H9 (cell line): ENCODE measurements at regions not wholly inside any gene's neighbourhood (a gene's known extent, or its start where the extent isn't known, plus 50 kb on each side); places are given as distances from the start of the nearest gene placed in this dataset.

Experiments
- DNase-seq: peaks from one replicate; pipeline ENCODE4 v3.0.0-alpha.2; 2017
- H2AFZ ChIP-seq: one replicate; pipeline ENCODE4 v1.6.1; 2013; ENCODE audit warnings: mild to moderate bottlenecking, low read length, control low read depth, moderate library complexity
- H2AK5ac ChIP-seq: 2 replicates; pipeline ENCODE4 v1.6.1; 2013; ENCODE audit warnings: low read length, control low read depth, mixed read lengths; ENCODE audit not compliant: insufficient read length
- H2BK120ac ChIP-seq: one replicate; pipeline ENCODE4 v1.6.1; 2013; ENCODE audit warnings: low read depth, mild to moderate bottlenecking, low read length, control low read depth, inconsistent platforms; ENCODE audit not compliant: poor library complexity, severe bottlenecking
- H2BK12ac ChIP-seq: 2 replicates; pipeline ENCODE4 v1.6.1; 2013; ENCODE audit warnings: low read length, control low read depth, mixed read lengths, low read depth; ENCODE audit not compliant: insufficient read length
- H2BK15ac ChIP-seq: 2 replicates; pipeline ENCODE4 v1.6.1; 2013; ENCODE audit warnings: low read depth, low read length, control low read depth
- H2BK20ac ChIP-seq: one replicate; pipeline ENCODE4 v1.6.1; 2013; ENCODE audit warnings: low read depth, mild to moderate bottlenecking, low read length, control low read depth, inconsistent platforms; ENCODE audit not compliant: poor library complexity, severe bottlenecking
- H2BK5ac ChIP-seq: 2 replicates; pipeline ENCODE4 v1.6.1; 2013; ENCODE audit warnings: low read length, control low read depth, mixed read lengths; ENCODE audit not compliant: insufficient read length
- H3K14ac ChIP-seq: 2 replicates; pipeline ENCODE4 v1.6.1; 2013; ENCODE audit warnings: low read length, control low read depth; ENCODE audit not compliant: insufficient read depth
- H3K18ac ChIP-seq: 2 replicates; pipeline ENCODE4 v1.6.1; 2013; ENCODE audit warnings: low read depth, mild to moderate bottlenecking, mixed read lengths, low read length, control low read depth; ENCODE audit not compliant: insufficient read length
- H3K23ac ChIP-seq: 2 replicates; pipeline ENCODE4 v1.6.1; 2013; ENCODE audit warnings: low read length, control low read depth, mixed read lengths, low read depth; ENCODE audit not compliant: insufficient read length
- H3K23me2 ChIP-seq: 2 replicates; pipeline ENCODE4 v1.6.1; 2013; ENCODE audit warnings: low read depth, mild to moderate bottlenecking, mixed read lengths, low read length, control low read depth; ENCODE audit not compliant: insufficient read length, poor library complexity, severe bottlenecking
- H3K27ac ChIP-seq: 2 replicates; pipeline ENCODE4 v1.5.1; 2013; ENCODE audit warnings: low read length, control low read depth, mixed read lengths, low read depth; ENCODE audit not compliant: insufficient read length
- H3K27me3 ChIP-seq: 2 replicates; pipeline ENCODE4 v1.6.1; 2013; ENCODE audit warnings: low read length, control low read depth, inconsistent platforms; ENCODE audit not compliant: insufficient read depth
- H3K4ac ChIP-seq: 2 replicates; pipeline ENCODE4 v1.6.1; 2013; ENCODE audit warnings: low read depth, mild to moderate bottlenecking, control low read depth, inconsistent platforms, low read length, moderate library complexity
- H3K4me1 ChIP-seq: 2 replicates; pipeline ENCODE4 v1.6.1; 2013; ENCODE audit warnings: low read length, control low read depth, inconsistent platforms; ENCODE audit not compliant: insufficient read depth
- H3K4me2 ChIP-seq: 2 replicates; pipeline ENCODE4 v1.6.1; 2013; ENCODE audit warnings: low read length, control low read depth, mixed read lengths; ENCODE audit not compliant: insufficient read length, insufficient read depth
- H3K56ac ChIP-seq: 2 replicates; pipeline ENCODE4 v1.6.1; 2013; ENCODE audit warnings: low read depth, mild to moderate bottlenecking, mixed read lengths, low read length, control low read depth; ENCODE audit not compliant: insufficient read length
- H3K79me1 ChIP-seq: 2 replicates; pipeline ENCODE4 v1.6.1; 2013; ENCODE audit warnings: low read depth, mild to moderate bottlenecking, moderate library complexity, low read length, control low read depth, inconsistent platforms; ENCODE audit not compliant: insufficient read depth, poor library complexity, severe bottlenecking
- H3K79me2 ChIP-seq: 2 replicates; pipeline ENCODE4 v1.6.1; 2013; ENCODE audit warnings: low read length, control low read depth, inconsistent platforms; ENCODE audit not compliant: insufficient read depth
- H3K9ac ChIP-seq: 2 replicates; pipeline ENCODE4 v1.6.1; 2013; ENCODE audit warnings: low read length, control low read depth, mixed read lengths; ENCODE audit not compliant: insufficient read length; ENCODE audit errors: extremely low read depth
- H3K9me3 ChIP-seq: one replicate; pipeline ENCODE4 v1.6.1; 2013; ENCODE audit warnings: low read depth, low read length, inconsistent platforms; ENCODE audit not compliant: control insufficient read depth
- H3T11ph ChIP-seq: one replicate; pipeline ENCODE4 v1.6.1; 2013; ENCODE audit warnings: mild to moderate bottlenecking, low read length, control low read depth, inconsistent platforms
- H4K20me1 ChIP-seq: one replicate; pipeline ENCODE4 v1.6.1; 2013; ENCODE audit not compliant: control insufficient read depth, insufficient read length, insufficient read depth
- H4K5ac ChIP-seq: 2 replicates; pipeline ENCODE4 v1.6.1; 2013; ENCODE audit warnings: low read depth, mild to moderate bottlenecking, mixed read lengths, low read length, control low read depth; ENCODE audit not compliant: insufficient read length
- H4K8ac ChIP-seq: replicated peaks from 2 replicates; pipeline ENCODE4 v1.6.1; 2013; ENCODE audit warnings: low read length, control low read depth, mixed read lengths, low read depth; ENCODE audit not compliant: insufficient read length
- H4K91ac ChIP-seq: 2 replicates; pipeline ENCODE4 v1.6.1; 2013; ENCODE audit warnings: low read depth, mild to moderate bottlenecking, moderate library complexity, mixed read lengths, low read length, control low read depth; ENCODE audit not compliant: insufficient read length
- H3K27ac Mint-ChIP-seq, 3 experiments: 2 replicates in 2 of 3; 3 replicates in 1 of 3; pipeline ENCODE4 v1.8.0; 2020 to 2021; ENCODE audit warnings: mixed read lengths in 3 of 3, mild to moderate bottlenecking in 1 of 3, moderate library complexity in 1 of 3
- H3K27me3 Mint-ChIP-seq: 2 replicates; pipeline ENCODE4 v1.8.0; 2021; ENCODE audit warnings: low read depth, mild to moderate bottlenecking, moderate library complexity, mixed read lengths
- H3K36me3 Mint-ChIP-seq, 3 experiments: 2 replicates in 2 of 3; 3 replicates in 1 of 3; pipeline ENCODE4 v1.8.0; 2020 to 2021; ENCODE audit warnings: low read depth in 3 of 3, mixed read lengths in 3 of 3; ENCODE audit not compliant: insufficient read depth in 1 of 3
- H3K4me1 Mint-ChIP-seq, 2 experiments: 2 replicates each; pipeline ENCODE4 v1.8.0; 2020; ENCODE audit warnings: mixed read lengths in 2 of 2
- H3K4me3 Mint-ChIP-seq, 2 experiments: 2 replicates in 1 of 2; 3 replicates in 1 of 2; pipeline ENCODE4 v1.8.0; 2020 to 2021; ENCODE audit warnings: mild to moderate bottlenecking in 2 of 2, mixed read lengths in 2 of 2, moderate library complexity in 1 of 2
- H3K9me3 Mint-ChIP-seq, 2 experiments: 2 replicates in 1 of 2; 3 replicates in 1 of 2; pipeline ENCODE4 v1.8.0; 2020; ENCODE audit warnings: mild to moderate bottlenecking in 2 of 2, mixed read lengths in 2 of 2, moderate library complexity in 1 of 2
- WGBS: extraction: QIAGEN DNeasy Blood & Tissue Kit; methylation state at CpG from one replicate; pipeline ENCODE4 v1.1.7; 2013; ENCODE audit warnings: missing lambda C conversion rate, low lambda C conversion rate, mixed read lengths; ENCODE audit not compliant: insufficient read length; ENCODE audit errors: extremely low coverage; 5-methylcytosine and 5-hydroxymethylcytosine counted together
- TF ChIP-seq, protein P1 (sequence below): fragments of 200-600 bp; sonication (generic); conservative IDR thresholded peaks from 3 replicates; pipeline ENCODE4 v1.8.0; 2021; ENCODE audit warnings: antibody characterized with exemption, mild to moderate bottlenecking

DNA sequence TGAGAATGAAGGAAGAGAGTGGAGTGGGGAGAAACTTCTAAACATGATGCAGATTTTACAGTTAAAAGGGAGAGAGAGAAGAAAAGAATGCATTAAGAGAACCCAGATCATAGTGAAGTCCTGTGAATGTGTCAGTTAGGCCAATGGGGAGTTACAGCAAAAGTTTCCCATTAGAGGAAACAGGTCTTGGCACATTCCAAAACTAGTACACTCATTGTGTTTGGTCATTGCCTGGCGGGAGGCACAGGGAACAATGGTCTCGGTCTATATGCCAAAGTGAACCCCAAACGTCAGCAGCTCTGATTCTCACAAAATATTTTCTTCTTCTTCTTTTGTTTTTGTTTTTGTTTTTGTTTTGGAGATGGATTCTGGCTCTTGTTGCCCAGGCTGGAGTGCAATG, 284.5 kb upstream of the CTSO start:
- Histone ChIP-seq H2BK12ac (no peak overlapping the region), H4K20me1 (no peaks in the 10 kb centered on the region), H3K18ac (no peak overlapping the region), H3K9ac (no peak overlapping the region), H3K4ac (no peak overlapping the region), H3K23ac (no peak overlapping the region), H2AK5ac (no peak overlapping the region), H3K14ac (no peak overlapping the region), H2BK20ac (no peak overlapping the region), H2BK5ac (no peak overlapping the region), H2BK120ac (no peak overlapping the region), H4K5ac (no peak overlapping the region), H2AFZ (no peak overlapping the region), H3K56ac (no peak overlapping the region), H3K27ac (no peak overlapping the region), H2BK15ac (no peak overlapping the region), H3K79me2 (no peaks in the 10 kb centered on the region), H4K8ac (no peak overlapping the region), H3K9me3 (no peaks in the 10 kb centered on the region), H3K27me3 (no peaks in the 10 kb centered on the region), H3K4me2 (no peak overlapping the region), H3K23me2 (no peaks in the 10 kb centered on the region), H4K91ac (no peak overlapping the region), H3T11ph (no peak overlapping the region), H3K79me1 (no peaks in the 10 kb centered on the region), H3K4me1 (no peaks in the 10 kb centered on the region; the same call in 1 of the 2 replicates)
- Mint-ChIP-seq H3K27ac (no peak overlapping the region), H3K4me3 (no peak overlapping the region), H3K27me3 (no peaks in the 10 kb centered on the region), H3K4me1 (peaks cover 7% of the 10 kb centered on the region in 2 experiments; a peak in 3 of 4 replicates), H3K36me3 (no peaks in the 10 kb centered on the region), H3K9me3 (no peaks in the 10 kb centered on the region)
- no peak for DNase-seq
- no CpG with 5 or more reads among the region's 3 CpGs for WGBS
- TF ChIP-seq, protein P1, sequence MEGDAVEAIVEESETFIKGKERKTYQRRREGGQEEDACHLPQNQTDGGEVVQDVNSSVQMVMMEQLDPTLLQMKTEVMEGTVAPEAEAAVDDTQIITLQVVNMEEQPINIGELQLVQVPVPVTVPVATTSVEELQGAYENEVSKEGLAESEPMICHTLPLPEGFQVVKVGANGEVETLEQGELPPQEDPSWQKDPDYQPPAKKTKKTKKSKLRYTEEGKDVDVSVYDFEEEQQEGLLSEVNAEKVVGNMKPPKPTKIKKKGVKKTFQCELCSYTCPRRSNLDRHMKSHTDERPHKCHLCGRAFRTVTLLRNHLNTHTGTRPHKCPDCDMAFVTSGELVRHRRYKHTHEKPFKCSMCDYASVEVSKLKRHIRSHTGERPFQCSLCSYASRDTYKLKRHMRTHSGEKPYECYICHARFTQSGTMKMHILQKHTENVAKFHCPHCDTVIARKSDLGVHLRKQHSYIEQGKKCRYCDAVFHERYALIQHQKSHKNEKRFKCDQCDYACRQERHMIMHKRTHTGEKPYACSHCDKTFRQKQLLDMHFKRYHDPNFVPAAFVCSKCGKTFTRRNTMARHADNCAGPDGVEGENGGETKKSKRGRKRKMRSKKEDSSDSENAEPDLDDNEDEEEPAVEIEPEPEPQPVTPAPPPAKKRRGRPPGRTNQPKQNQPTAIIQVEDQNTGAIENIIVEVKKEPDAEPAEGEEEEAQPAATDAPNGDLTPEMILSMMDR = no peak
